GM04504 (cell line): ENCODE measurements at regions not wholly inside any gene's neighbourhood (a gene's known extent, or its start where the extent isn't known, plus 50 kb on each side); places are given as distances from the start of the nearest gene placed in this dataset.

Experiments
- DNase-seq: peaks from one replicate; pipeline ENCODE4 v3.0.0-alpha.2; 2012; ENCODE audit warnings: low read depth

GRCh38 chr2:195606179-195606578 is 50.8 kb upstream of the SLC39A10 start:
- DNase-seq = no peak

DNA sequence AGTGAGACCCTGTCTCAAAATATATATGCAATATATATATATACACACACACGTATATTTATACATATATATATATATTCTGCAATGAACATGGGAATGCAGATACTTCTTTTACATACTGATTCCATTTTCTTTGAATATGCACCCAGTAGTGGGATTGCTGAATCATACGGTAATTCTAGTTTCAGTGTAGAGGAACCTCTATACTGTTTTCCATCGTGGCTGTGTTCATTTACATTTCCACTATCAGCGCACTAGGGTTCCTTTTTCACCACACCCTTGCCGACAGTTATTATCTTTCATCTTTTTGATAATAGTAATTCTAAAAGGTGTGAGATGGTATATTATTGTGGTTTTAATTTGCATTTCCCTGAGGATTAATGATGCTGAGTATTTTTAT is 52.3 kb upstream of the SLC39A10 start:
- DNase-seq = no peak

- no peak for DNase-seq
These were observed 53.0 kb upstream of the SLC39A10 start for GRCh38 chr2:195603998-195604397.

DNA sequence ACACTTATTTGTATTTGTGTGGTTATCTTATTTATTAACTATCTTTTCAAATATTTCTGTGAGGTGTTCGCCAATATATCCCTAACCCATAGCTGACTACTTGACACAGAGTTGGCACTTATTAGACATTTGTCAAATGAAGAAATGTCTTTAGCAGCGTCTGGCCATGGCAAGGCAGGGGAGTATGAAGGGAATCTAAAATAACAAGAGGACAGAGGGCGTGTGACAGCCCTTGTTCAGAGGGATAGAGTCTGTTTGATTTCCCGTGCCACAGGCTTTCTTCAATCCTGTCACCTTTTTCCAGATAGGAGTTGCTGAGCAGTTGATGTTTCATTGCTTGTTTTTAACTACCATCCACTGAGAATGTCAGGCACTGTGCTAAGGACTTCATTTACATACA is 53.6 kb upstream of the SLC39A10 start:
- no peak for DNase-seq

DNA sequence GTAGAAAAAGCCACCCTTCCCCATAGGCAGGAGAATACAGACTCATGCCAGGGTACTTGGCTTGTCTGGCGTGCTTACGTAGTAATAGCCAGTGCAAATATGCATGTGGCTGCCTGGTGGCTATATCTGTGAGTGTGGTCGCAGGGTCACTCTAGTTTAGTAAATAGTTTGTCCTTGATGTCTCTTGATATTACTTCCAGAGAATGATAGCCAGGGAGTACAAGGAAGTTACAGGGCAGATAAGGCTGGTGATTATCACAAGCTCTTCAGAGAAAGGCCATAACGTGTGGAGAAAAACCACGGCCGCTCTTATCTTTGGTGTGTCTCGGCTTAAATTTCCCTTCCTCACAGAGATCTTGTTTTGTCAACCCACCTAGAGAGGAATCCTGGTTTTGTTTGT is 54.3 kb upstream of the SLC39A10 start:
- DNase-seq = no peak

DNA sequence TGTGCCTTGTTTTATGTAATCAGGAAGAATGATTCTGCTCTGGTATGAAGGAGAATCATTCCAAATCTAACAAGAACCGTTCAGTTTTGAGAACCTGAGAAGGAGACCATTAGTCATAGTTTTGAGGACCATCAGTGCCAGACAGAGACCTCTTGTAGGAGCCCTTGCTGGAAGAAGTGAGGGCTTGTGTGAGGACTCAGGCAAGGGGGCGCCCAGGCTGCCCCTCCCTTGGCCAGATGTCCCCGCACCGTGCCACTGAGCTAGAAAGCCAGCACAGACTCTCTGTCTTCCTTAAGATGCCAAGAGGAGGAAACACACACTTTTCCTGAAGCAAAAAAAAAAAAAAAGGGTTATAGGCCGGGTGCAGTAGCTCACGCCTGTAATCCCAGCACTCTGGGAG is 55.7 kb upstream of the SLC39A10 start:
- no peak for DNase-seq

DNA sequence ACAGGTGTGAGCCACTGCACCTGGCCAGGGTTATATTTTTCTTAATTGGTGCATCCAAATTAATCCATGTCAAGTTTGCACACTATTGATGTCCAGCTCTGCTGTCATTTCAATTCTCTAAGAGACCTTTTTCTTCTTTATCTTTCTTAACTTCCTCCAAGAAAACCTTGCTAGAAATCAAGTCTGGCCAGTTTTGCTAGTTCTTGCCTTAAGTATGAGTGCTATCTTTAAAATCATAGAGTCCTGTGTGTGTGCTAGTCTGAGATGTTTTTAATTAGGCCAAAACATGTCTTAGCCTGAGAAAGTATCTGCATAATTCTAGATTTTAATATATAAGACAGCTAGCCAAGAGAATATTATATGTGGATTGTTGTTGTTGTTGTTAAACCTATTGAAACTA is 56.2 kb upstream of the SLC39A10 start:
- no peak for DNase-seq

DNA sequence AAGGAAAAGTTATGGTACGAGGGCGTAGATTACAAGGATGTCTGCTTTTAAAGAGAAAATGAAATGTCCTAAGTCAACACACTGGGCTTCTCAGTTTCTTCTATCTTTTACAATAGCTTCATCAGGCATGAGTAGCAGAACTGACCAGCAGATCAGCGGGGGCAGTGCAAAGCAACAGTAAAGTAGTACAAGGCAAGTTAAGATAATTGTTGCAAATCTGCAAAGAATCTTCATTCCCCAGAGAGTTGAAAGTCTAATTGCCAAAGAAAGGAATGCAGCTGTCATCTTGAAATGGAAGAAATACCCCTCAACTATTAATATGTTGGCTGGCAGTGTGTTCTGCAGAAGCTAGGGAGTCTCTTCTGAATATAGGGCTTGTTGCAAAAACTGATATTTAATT is 60.2 kb upstream of the SLC39A10 start:
- no peak for DNase-seq

DNA sequence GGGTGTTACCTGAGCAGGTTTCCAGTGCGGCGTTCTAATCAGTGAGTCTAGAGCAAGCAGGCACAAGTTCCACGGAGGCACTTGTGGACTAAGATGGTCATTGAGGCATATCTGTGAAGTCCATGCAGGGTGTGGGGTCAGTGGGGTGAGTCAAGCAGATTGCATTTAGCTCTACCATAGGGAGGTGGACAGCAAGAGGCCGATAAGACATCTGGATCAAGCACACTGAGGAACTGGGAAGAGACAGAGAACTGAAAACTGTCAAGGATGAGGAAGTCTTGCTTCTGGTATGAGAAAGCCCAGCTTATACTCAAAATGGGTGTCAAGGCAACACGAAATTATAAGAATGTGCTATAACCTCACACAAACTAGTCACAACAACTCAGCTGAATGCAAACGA is 61.2 kb upstream of the SLC39A10 start:
- no peak for DNase-seq

DNA sequence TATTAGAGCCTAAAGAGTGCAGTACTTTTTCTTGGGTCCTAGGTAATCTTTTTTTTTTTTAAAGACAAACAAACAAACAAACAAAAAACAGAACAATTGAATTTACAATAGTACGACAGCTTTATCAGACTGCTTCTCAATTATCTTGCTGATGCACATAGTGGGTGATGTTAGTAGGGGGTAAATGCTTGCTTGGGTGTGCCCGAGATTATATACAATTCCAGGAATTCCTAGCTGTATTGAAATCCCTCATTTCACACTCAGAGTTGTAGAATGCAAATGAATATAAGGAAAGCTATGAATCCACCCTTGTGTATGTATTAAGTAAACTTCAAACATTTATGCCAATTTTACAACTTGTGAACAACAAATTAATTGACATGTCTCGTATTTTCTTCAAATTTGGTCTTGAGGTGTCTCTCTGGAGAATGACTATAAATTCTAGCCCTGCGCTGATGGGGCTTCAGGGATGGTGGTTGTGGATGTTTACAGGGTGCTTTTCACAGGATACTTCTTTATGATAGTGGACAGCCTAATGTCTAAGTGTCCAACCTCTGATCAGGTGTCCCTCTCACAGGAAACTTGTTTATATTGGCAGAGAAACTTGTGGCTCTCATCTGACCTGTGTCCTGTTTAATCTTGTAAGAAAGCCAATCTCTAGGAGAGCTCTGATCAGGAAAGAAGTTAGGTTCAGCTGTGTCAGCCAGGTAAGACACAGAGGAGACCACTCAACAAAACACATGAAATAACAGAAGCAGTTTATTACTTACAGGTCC is 61.9 kb upstream of the SLC39A10 start:
- no peak for DNase-seq

- no peak for DNase-seq
These were observed 62.8 kb upstream of the SLC39A10 start for GRCh38 chr2:195594248-195594647.

DNA sequence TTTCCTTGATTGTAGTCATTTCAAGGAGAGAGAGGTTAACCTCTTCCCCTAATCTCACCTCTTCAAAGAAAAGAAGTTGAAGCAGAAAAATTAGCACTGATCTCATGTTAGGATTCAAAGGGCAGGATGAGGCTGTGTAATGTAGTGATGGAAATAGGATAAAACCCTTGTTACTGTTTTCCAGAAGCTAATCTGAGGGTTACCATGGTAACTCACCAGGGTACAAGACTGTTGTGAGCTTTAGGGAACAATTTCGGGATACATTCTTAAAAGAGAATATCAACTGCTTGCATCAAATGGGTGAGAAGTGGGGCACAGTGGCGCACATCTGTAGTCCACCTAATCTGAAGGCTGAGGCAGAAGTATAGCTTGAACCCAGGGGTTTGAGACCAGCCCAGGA is 64.9 kb upstream of the SLC39A10 start:
- no peak for DNase-seq

- DNase-seq = no peak
These were observed 66.2 kb upstream of the SLC39A10 start for GRCh38 chr2:195590861-195591205.

DNA sequence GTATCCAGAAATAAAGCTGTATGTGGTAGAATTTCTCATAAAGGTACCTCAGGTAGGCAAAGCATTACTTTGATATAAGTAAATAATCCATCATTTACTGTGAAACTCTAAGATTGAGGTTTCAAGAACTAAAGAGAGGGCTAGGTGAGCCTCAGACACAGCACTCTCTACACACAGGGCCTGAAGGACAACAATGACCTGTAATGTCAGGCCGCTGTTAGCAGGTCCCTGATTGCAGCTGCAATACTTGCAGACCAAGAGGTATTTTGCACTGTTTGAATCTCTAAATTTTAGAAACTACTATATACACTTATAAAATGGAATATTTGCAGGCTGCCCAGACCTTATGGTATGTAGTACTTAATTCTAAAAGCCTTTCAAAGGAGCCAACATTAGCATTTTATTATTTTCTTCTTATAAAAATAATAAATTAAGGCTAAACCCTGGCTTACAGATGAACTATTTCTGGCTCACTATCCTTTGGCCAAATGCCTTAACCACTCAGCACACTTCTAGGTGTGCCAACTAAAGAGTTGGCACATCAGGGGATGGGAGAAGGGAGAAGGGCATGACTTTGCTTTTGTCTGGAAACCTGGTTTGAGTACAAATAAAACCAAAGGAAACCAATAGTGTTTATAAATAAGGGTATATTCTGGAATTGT is 66.7 kb upstream of the SLC39A10 start:
- no peak for DNase-seq

DNA sequence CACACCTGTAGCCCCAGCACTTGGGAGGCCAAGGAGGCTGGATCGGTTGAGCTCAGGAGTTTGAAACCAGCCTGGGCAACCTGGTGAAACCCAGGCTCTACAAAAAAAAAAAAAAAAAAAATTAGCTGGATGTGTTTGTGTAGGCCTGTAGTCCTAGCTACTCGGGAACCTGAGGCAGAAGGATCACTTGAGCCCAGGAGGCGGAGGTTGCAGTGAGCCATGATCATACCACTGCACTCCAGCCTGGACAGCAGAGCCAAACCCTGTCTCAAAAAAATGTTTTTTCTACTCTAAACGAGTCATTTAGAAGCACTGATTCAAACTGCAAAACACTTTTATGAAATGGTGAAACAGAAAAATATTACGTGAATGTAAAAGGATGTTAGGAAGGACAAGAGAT is 69.1 kb upstream of the SLC39A10 start:
- no peak for DNase-seq

- no peak for DNase-seq
These were observed 70.8 kb upstream of the SLC39A10 start for GRCh38 chr2:195586062-195586714.

DNA sequence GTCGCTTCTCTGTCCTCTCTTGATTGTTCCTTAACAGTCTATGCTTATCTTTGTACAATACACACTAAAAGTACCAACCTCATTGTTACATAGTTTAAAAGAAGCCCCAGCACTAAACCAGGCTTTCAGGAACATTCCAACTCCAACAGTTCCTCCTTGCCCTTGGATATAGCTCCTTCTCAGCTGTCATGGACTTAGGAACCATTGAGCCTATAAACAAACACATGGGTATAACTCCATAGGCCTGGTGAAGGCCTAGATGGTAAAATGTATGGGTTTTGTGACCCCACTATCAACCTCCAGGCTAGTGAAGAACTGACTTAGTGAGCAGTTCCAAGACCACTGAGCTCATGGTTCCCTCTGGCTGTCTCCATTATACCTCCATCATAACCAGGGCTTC is 74.8 kb upstream of the SLC39A10 start:
- DNase-seq = no peak

DNA sequence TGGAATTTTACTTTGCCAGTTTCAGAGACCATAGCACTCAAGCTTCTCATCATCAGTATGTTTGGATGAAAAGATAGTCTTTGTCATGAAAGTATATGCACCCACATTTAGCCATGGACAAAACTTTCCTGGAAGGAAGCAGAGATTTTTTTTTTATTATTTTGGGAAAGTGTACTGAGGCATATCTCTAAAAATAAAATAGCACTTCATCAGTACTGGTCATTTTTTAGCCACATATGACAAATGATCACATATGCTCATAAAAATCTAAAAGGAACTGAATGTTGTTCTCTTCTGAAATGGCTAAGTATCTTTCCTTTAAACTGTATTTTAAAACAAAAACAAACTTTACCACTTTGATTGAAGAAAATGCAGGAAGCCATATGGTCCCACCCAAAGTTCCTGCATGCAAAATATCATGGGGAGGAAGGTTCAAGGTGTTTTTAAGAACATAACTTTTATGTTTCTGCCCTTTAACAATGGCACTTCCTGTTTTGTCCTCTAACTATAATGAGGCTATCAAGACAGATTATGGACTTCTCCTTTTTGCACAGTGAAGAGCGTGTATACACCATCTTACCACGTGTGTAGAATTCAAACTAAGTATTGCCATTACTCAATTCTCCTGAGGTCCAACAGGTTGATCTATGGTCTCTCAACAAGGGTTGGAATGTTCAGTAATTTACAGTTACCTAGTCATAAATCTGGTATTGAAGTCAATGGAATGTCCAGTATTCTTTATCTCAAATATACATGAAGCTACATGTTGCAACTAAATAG is 77.1 kb upstream of the SLC39A10 start:
- no peak for DNase-seq

DNA sequence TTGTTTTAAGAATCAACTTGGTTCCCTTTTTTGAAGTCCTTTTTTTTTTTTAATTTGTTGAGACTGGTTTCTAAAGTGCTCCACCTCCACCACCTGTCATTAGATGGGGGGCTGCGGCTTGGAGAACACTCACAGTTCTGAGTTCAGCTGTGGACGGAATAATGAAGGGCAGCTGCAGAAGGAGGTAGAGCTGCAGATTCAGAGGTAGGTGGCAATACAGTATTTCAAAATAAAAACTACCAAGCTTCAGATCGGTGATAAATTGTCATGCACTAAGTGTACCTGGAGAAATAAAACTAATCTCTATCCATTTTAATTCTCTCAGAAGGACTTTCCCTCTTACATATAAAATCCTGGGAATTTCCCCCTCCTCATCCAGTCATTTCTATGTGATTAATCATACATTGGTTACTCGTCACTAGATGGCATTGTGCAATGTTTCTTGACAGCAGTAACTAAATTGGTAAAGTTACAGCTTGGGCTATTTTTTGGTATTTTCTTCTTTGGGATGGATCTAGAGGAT is 81.1 kb upstream of the SLC39A10 start:
- DNase-seq = peak; percentile 69

- DNase-seq = no peak
These were observed 82.0 kb upstream of the SLC39A10 start for GRCh38 chr2:195575016-195575415.

- DNase-seq = no peak
These were observed 82.7 kb upstream of the SLC39A10 start for GRCh38 chr2:195574312-195574711.

DNA sequence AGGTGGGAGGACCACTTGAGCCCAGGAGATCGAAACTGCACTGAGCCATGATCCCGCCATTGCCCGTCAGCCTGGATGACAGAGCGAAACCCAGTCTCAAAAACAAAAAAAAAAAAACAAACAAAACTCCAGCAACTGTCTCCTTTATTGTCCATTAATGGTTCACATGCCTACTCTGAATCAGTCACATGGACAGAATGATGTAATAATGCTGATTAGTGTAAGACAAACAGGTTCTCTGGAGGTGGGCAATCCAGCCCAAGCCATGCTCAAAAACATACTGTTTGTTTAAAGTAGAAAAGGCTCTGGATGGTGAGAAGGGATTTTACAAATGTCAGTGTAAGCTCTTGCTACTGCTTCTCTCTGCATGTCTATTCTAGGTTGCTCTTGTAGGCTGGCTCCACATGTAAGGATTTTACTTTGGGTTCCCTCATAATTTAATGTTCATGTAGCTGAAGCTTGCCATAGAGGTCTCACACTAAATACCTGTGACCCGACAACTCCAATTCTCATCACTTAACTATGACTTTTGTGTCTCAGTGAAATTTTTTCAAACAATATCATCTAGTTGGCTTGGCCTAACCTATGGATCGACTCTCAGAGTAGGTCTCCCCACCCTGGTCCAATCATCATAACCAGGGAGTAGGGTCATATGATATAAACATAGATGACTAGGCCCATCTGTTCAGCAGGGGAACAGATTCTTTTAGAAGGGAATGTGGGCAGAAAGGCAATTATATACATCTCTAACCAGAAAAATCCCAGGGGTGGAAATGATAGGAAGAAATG is 83.9 kb upstream of the SLC39A10 start:
- DNase-seq = no peak
